ENCODE measurements at regions not wholly inside any gene's neighbourhood (a gene's known extent, or its start where the extent isn't known, plus 50 kb on each side); places are given as distances from the start of the nearest gene placed in this dataset.

DNA sequence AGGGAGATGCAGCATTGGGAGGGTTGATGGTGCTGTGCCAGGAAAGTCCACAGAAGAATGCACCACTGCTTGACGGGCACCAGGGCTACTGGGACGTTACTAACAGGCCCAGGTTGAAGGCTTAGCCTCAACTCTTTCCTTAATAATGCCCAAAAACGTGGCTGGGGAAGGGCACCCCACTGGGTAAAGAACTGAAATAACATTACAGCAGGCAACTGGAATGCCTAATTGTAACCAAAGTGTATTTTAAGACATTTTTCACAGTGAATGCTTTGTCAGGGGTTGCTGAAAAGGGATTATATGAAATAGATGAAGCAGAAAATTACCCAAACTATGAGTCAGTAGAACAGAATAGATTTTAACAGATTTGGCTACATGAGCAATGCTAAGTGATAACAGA, 191.3 kb downstream of the CMPK2 start:
- no peaks in the 10 kb centered on the region for H3K9me3 ChIP-seq
- H3K36me3 ChIP-seq: no peaks in the 10 kb centered on the region
- TF ChIP-seq, protein P1, sequence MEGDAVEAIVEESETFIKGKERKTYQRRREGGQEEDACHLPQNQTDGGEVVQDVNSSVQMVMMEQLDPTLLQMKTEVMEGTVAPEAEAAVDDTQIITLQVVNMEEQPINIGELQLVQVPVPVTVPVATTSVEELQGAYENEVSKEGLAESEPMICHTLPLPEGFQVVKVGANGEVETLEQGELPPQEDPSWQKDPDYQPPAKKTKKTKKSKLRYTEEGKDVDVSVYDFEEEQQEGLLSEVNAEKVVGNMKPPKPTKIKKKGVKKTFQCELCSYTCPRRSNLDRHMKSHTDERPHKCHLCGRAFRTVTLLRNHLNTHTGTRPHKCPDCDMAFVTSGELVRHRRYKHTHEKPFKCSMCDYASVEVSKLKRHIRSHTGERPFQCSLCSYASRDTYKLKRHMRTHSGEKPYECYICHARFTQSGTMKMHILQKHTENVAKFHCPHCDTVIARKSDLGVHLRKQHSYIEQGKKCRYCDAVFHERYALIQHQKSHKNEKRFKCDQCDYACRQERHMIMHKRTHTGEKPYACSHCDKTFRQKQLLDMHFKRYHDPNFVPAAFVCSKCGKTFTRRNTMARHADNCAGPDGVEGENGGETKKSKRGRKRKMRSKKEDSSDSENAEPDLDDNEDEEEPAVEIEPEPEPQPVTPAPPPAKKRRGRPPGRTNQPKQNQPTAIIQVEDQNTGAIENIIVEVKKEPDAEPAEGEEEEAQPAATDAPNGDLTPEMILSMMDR (IDR thresholded peaks at IDR 0.05): no peak
- no peak for TF ChIP-seq POLR2A (IDR thresholded peaks at IDR 0.05)
- no peak for DNase-seq
- no peaks in the 10 kb centered on the region for H3K27me3 ChIP-seq
- no peaks in the 10 kb centered on the region for H3K4me1 ChIP-seq
- H3K4me3 ChIP-seq: no peak overlapping the region
- H3K27ac ChIP-seq: no peak overlapping the region

DNA sequence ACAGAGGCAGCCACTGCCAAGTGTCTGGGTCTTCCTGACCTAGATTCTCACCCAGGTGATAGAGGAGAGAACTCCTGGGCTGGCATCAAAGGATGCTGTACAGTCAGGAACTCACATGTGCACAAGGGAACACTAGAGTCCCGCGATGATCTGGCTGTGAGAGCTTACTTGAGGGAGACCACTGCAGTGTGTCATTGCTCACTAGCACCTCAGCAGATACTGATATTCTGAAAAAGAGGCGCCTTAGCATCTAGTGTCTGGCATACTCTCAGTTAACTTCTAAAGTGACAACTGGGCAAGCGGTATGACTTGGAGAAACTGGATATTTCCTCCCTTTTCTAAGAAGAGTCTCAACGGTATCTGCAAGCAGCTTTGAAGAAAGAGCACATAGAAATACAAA, 189.9 kb downstream of the CMPK2 start:
- H3K4me3 ChIP-seq: no peak overlapping the region
- H3K9me3 ChIP-seq: no peaks in the 10 kb centered on the region
- H3K36me3 ChIP-seq: no peaks in the 10 kb centered on the region
- H3K4me1 ChIP-seq: no peaks in the 10 kb centered on the region
- H3K27me3 ChIP-seq: no peaks in the 10 kb centered on the region
- DNase-seq: no peak
- no peak overlapping the region for H3K27ac ChIP-seq
- no peak for TF ChIP-seq POLR2A (IDR thresholded peaks at IDR 0.05)
- TF ChIP-seq, protein P1 (IDR thresholded peaks at IDR 0.05): no peak

DNA sequence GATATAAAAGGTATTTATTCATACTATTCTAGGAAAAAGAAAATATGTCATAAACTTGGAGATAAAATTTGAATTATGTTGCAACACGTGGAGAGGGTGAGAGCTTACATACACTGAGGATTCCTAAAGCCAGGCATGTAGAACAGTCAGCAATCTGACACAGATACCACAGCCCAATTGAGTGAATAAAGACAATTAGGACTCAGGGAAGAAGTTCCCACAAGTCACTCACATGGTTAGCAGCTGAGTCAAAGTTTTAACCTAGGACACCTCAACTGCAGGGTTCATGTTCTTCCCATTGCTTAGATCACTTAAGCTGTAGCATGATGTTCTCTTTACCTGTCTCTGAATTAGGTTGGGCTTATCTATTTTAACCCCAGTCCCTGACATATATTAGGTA, 189.5 kb downstream of the CMPK2 start:
- DNase-seq: no peak
- Histone ChIP-seq H3K9me3 (no peaks in the 10 kb centered on the region), H3K36me3 (no peaks in the 10 kb centered on the region), H3K27ac (no peak overlapping the region), H3K4me1 (no peaks in the 10 kb centered on the region), H3K4me3 (no peak overlapping the region), H3K27me3 (no peaks in the 10 kb centered on the region)
- TF ChIP-seq, protein P1 (IDR thresholded peaks at IDR 0.05): no peak
- TF ChIP-seq POLR2A (IDR thresholded peaks at IDR 0.05): no peak

DNA sequence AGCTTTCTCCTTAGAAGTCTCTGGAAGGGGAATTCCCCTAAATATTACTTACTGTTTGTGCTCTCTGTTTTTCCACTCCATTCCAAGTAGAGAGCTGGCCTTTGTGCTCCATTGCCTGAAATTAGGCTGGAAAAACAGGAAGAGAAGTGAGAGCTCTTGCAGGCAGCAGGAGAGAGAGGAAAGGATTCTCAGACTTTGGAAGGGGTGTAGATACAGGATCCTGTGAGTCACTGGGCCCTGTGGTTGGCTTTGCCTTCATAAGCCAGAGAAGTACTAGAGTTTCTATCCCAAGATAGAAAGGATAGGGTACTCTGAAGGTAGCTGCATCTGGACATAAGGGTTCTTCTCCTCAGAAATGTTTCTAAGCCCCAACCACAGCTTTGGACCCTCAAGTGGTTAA, 188.9 kb downstream of the CMPK2 start:
- Histone ChIP-seq H3K9me3 (no peaks in the 10 kb centered on the region), H3K36me3 (no peaks in the 10 kb centered on the region), H3K4me3 (no peak overlapping the region), H3K4me1 (no peaks in the 10 kb centered on the region), H3K27ac (no peak overlapping the region), H3K27me3 (no peaks in the 10 kb centered on the region)
- no peak for DNase-seq
- no peak for TF ChIP-seq POLR2A (IDR thresholded peaks at IDR 0.05)
- TF ChIP-seq, protein P1 (IDR thresholded peaks at IDR 0.05): no peak

DNA sequence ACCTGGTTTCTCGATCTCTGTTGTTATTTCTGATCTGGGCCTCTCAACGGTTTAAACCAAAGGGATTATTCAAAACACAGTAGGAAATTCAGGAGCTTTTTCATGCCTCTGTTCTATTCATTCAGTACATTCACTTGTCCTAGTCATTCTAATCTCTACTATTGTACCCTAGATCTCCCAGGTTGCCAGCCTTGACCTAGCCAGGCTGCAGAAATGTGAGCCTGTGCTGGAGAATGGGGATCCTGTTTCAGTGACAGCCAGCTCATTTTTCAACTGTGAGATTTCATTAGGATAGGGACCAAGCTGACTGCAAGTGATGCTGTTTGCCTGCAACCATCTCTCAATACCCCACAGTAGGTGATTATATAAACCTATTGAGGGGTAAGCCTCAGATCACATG, 186.2 kb downstream of the CMPK2 start:
- Histone ChIP-seq H3K9me3 (no peaks in the 10 kb centered on the region), H3K4me3 (no peak overlapping the region), H3K27ac (no peak overlapping the region), H3K36me3 (no peaks in the 10 kb centered on the region), H3K27me3 (no peaks in the 10 kb centered on the region), H3K4me1 (no peaks in the 10 kb centered on the region)
- TF ChIP-seq, protein P1 (IDR thresholded peaks at IDR 0.05): no peak
- no peak for TF ChIP-seq POLR2A (IDR thresholded peaks at IDR 0.05)
- DNase-seq: no peak

DNA sequence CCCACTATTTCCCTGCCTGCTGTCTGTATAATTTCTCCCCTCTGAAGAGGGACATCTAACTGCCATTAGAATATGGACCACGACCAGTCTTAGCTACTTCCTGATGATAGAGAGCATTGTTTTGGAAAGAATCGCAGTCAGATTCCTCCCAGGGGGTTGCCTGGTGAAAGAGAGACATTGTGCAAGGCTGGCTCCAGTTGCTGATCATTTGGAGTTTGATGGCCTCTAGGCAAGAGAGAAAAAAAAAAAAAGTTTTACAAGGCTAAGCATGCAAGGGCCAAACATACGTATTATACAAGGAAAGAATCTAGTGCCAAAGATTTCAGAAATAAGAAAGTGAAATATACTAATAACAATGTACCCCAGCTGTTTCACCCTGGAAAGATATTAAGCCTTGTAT, 182.2 kb downstream of the CMPK2 start:
- TF ChIP-seq POLR2A (IDR thresholded peaks at IDR 0.05): no peak
- no peaks in the 10 kb centered on the region for H3K36me3 ChIP-seq

More for the DNA sequence above, 182.2 kb downstream of the CMPK2 start:
- Histone ChIP-seq H3K27ac (no peak overlapping the region), H3K4me3 (no peak overlapping the region), H3K4me1 (no peaks in the 10 kb centered on the region), H3K9me3 (peaks cover 0 to 3% (median 0%) of the 10 kb centered on the region in 4 donors), H3K27me3 (no peaks in the 10 kb centered on the region)
- DNase-seq: no peak

Data from Peyer's patch (tissue), 4 donors.